HCT116 (cell line): ENCODE measurements at regions not wholly inside any gene's neighbourhood (a gene's known extent, or its start where the extent isn't known, plus 50 kb on each side); places are given as distances from the start of the nearest gene placed in this dataset.
"Not testable (repeated sequence)": the region's sequence is repeated elsewhere in the genome, so short reads cannot be mapped to it uniquely, and the experiment has no call there.

Experiments
- ATAC-seq: fragments of 200-7000 bp; cut with Tn5 transposase; 2 replicates; pipeline ENCODE4 v1.9.1; 2020; ENCODE audit warnings: mild to moderate bottlenecking, moderate library complexity
- BruUV-seq: library from RNA; stranded (reverse); fragments of 400-500 nt; replicated peaks from 2 replicates; lab custom pipeline; 2021; lab: Mats Ljungman, UMichigan
- CTCF ChIA-PET: fragments of 300-600 bp; sonication (Branson Sonifier 250); formaldehyde crosslinking; loops from one replicate; lab custom pipeline; 2021; ENCODE audit warnings: antibody characterized with exemption; lab: Charles Lee
- POLR2A ChIA-PET: fragments of 300-600, 350-600 bp; sonication (Branson Sonifier 250); formaldehyde crosslinking; loops from one replicate; lab custom pipeline; 2021; ENCODE audit warnings: antibody characterized with exemption; lab: Charles Lee
- RAD21 ChIA-PET, 2 experiments: fragments of 300-600 bp; sonication (Branson Sonifier 250); formaldehyde crosslinking; loops; one replicate each; lab custom pipeline; 2023; ENCODE audit warnings: low total read pairs in 2 of 2; ENCODE audit not compliant: uncharacterized antibody in 2 of 2, unreplicated experiment in 2 of 2, low non-redundant PET in 1 of 2; lab: Charles Lee
- DNase-seq: peaks from one replicate; pipeline ENCODE4 v3.0.0-alpha.2; 2010; ENCODE audit warnings: low read depth, low spot score
- H2AFZ ChIP-seq: fragments of 200-600 bp; shearing (Covaris generic), sonication (generic); 2 replicates; pipeline ENCODE4 v1.6.1; 2017; ENCODE audit warnings: low read depth, mixed run types, mixed read lengths, antibody characterized with exemption, low read length; ENCODE audit not compliant: poor library complexity, severe bottlenecking
- H3K27ac ChIP-seq: 2 replicates; pipeline ENCODE4 v1.5.1; 2012; ENCODE audit warnings: low read depth, low read length
- H3K27me3 ChIP-seq: fragments of 200-600 bp; sonication (generic); 2 replicates; pipeline ENCODE4 v1.6.1; 2016; ENCODE audit warnings: mixed run types, low read length, mixed read lengths; ENCODE audit not compliant: insufficient read depth
- H3K36me3 ChIP-seq, 2 experiments: fragments of 200-500 bp in 1 of 2; fragments of 200-600 bp in 1 of 2; sonication (Bioruptor generic) in 1 of 2; sonication (generic) in 1 of 2; 2 replicates each; pipeline versions ENCODE4 v1.5.1 to v1.6.1; 2014 to 2016; ENCODE audit warnings: low read length in 2 of 2, inconsistent platforms in 1 of 2, mixed read lengths in 1 of 2, mixed run types in 1 of 2; ENCODE audit not compliant: insufficient read depth in 2 of 2, control insufficient read depth in 1 of 2
- H3K4me1 ChIP-seq, 2 experiments: fragments of 200-600 bp in 1 of 2; sonication (generic) in 1 of 2; 2 replicates each; pipeline versions ENCODE4 v1.5.1 to v1.6.1; 2012 to 2017; ENCODE audit warnings: low read length in 2 of 2, inconsistent platforms in 1 of 2, mild to moderate bottlenecking in 1 of 2, mixed read lengths in 1 of 2, mixed run types in 1 of 2, moderate library complexity in 1 of 2; ENCODE audit not compliant: insufficient read depth in 2 of 2, control insufficient read depth in 1 of 2
- H3K4me2 ChIP-seq: fragments of 200-600 bp; sonication (generic); 2 replicates; pipeline ENCODE4 v1.6.1; 2017; ENCODE audit warnings: mixed run types, low read length, mixed read lengths
- H3K4me3 ChIP-seq, 2 experiments: fragments of 200-600 bp in 1 of 2; sonication (generic) in 1 of 2; replicated peaks in 1 of 2; 2 replicates each; pipeline ENCODE4 v1.5.1; 2011 to 2016; ENCODE audit warnings: low read length in 2 of 2, control low read depth in 1 of 2, low read depth in 1 of 2, mild to moderate bottlenecking in 1 of 2, mixed read lengths in 1 of 2, mixed run types in 1 of 2
- H3K79me2 ChIP-seq: fragments of 200-600 bp; sonication (generic); 2 replicates; pipeline ENCODE4 v1.6.1; 2017; ENCODE audit warnings: mild to moderate bottlenecking, mixed run types, low read length, moderate library complexity, mixed read lengths; ENCODE audit not compliant: insufficient read depth
- H3K9ac ChIP-seq: fragments of 200-600 bp; sonication (generic); 2 replicates; pipeline ENCODE4 v1.6.1; 2016; ENCODE audit warnings: low read length, mixed read lengths
- H3K9me2 ChIP-seq: fragments of 200-600 bp; sonication (generic), shearing (Covaris generic); 2 replicates; pipeline ENCODE4 v1.6.1; 2017; ENCODE audit warnings: mixed run types, mild to moderate bottlenecking, moderate library complexity; ENCODE audit not compliant: insufficient read depth
- H3K9me3 ChIP-seq, 2 experiments: fragments of 200-500 bp in 1 of 2; fragments of 200-600 bp in 1 of 2; sonication (Bioruptor generic) in 1 of 2; sonication (generic) in 1 of 2; 2 replicates each; pipeline ENCODE4 v1.6.1; 2014 to 2017; ENCODE audit warnings: low read length in 2 of 2, mixed read lengths in 2 of 2, inconsistent platforms in 1 of 2, low read depth in 1 of 2, mild to moderate bottlenecking in 1 of 2, mixed run types in 1 of 2, moderate library complexity in 1 of 2; ENCODE audit not compliant: control insufficient read depth in 1 of 2, insufficient read depth in 1 of 2
- H4K20me1 ChIP-seq: fragments of 200-600 bp; sonication (generic), shearing (Covaris generic); 2 replicates; pipeline ENCODE4 v1.6.1; 2017; ENCODE audit warnings: mixed run types, mild to moderate bottlenecking, moderate library complexity; ENCODE audit not compliant: insufficient read depth
- ELF1 ChIP-seq: IDR thresholded peaks from 2 replicates; pipeline ENCODE4 v1.6.1; 2012; ENCODE audit warnings: low read depth, borderline replicate concordance
- EZH2 ChIP-seq: fragments of 200-600 bp; sonication (generic); IDR thresholded peaks from 2 replicates; pipeline ENCODE4 v1.6.1; 2017; ENCODE audit warnings: antibody characterized with exemption, mixed run types
- EZH2phosphoT487 ChIP-seq: fragments of 200-600 bp; IDR thresholded peaks from 2 replicates; pipeline ENCODE4 v1.6.1; 2018; ENCODE audit warnings: antibody characterized with exemption, borderline replicate concordance
- intact Hi-C: fragments of 100-400 bp; cut with micrococcal nuclease; formaldehyde crosslinking; loops from 2 replicates; pipeline ENCODE4 v1.10.0; 2022

GRCh38 chr7:81383846-81384245 lies 386.0 kb downstream of the HGF start:
- no peak overlapping the region for H3K4me3 ChIP-seq
- BruUV-seq, result no TSS peak
- H3K27ac ChIP-seq, result no peak overlapping the region
- H3K4me1 ChIP-seq, result no peaks in the 10 kb centered on the region
- CTCF ChIA-PET, result no interaction called here
- RAD21 ChIA-PET, result no interaction called here
- no peaks in the 10 kb centered on the region for H3K79me2 ChIP-seq
- H3K9me3 ChIP-seq, result no peaks in the 10 kb centered on the region
- intact Hi-C loops, result no loop called here
- no peak for DNase-seq
- no peak overlapping the region for H3K9ac ChIP-seq
- H3K4me2 ChIP-seq, result no peak overlapping the region
- H3K27me3 ChIP-seq, result no peaks in the 10 kb centered on the region
- H4K20me1 ChIP-seq, result no peaks in the 10 kb centered on the region
- POLR2A ChIA-PET, result no interaction called here
- H3K9me2 ChIP-seq, result no peaks in the 10 kb centered on the region
- H2AFZ ChIP-seq, result no peak overlapping the region
- TF ChIP-seq EZH2phosphoT487, result no peak
- TF ChIP-seq, all 23 proteins: peak for 0
- ATAC-seq, result no peak
- H3K36me3 ChIP-seq, result no peaks in the 10 kb centered on the region

DNA sequence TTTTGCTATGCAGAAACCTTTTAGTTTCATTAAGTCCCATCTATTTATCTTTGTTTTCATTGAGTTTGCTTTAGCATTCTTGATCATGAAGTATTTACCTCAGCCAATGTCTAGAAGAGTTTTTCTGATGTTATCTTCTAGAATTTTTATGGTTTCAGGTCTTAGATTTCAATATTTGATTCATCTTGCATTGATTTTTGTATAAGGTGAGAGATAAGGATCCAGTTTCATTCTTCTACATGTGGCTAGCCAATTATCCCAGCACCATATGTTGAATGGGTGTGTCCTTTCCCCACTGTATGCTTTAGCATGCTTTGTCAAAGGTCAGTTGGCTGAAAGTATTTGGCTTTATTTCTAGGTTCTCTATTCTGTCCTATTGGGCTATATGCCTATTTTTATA lies 395.2 kb downstream of the HGF start:
- CTCF ChIA-PET, H3K9me3 ChIP-seq, H3K9me2 ChIP-seq, POLR2A ChIA-PET, H3K4me2 ChIP-seq, H3K27me3 ChIP-seq, intact Hi-C loops, DNase-seq, H3K79me2 ChIP-seq, H3K9ac ChIP-seq, RAD21 ChIA-PET, BruUV-seq, H3K27ac ChIP-seq, H3K36me3 ChIP-seq, H2AFZ ChIP-seq, H3K4me1 ChIP-seq, ATAC-seq, H4K20me1 ChIP-seq, H3K4me3 ChIP-seq: not testable (repeated sequence)

DNA sequence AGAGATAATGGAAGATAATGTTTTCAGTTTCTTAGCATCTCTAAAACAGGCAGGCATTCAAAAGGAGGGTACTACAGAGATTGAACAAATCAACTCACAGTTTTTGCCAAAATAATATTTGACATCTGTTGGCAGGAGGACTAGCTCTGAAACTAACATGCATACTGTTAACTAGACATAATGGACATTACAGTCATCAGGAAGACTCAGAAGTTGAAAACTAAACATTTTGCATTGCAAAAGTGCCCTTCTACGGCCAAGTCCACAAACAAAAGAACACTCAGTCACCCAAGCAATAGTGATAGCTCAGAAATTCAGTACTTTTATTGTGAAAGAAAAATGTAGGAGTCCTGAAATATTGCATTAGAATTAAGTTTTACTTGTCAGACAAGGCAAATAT lies 399.0 kb downstream of the HGF start:
- CTCF ChIA-PET, result no interaction called here
- no peak overlapping the region for H2AFZ ChIP-seq
- no TSS peak for BruUV-seq

More for the DNA sequence above, 399.0 kb downstream of the HGF start:
- Histone ChIP-seq H3K4me3 (no peak overlapping the region), H3K27ac (no peak overlapping the region), H3K27me3 (no peaks in the 10 kb centered on the region), H3K79me2 (no peaks in the 10 kb centered on the region), H3K4me2 (no peak overlapping the region), H3K4me1 (no peaks in the 10 kb centered on the region), H3K9me2 (no peaks in the 10 kb centered on the region), H4K20me1 (no peaks in the 10 kb centered on the region), H3K36me3 (no peaks in the 10 kb centered on the region), H3K9me3 (no peaks in the 10 kb centered on the region), H3K9ac (no peak overlapping the region)
- POLR2A ChIA-PET, result no interaction called here
- DNase-seq, result no peak
- intact Hi-C loops, result no loop called here
- RAD21 ChIA-PET, result no interaction called here
- no peak for ATAC-seq
- TF ChIP-seq ELF1 (no peak), EZH2 (no peak)
